CD4-positive, alpha-beta T cell (primary cell): ENCODE measurements at regions not wholly inside any gene's neighbourhood (a gene's known extent, or its start where the extent isn't known, plus 50 kb on each side); places are given as distances from the start of the nearest gene placed in this dataset.

ENCODE experiments used
- ATAC-seq: fragments of 200-7000 bp; cut with Tn5 transposase; one replicate; pipeline ENCODE4 v1.10.0; 2022; ENCODE audit warnings: mild to moderate bottlenecking; ENCODE audit not compliant: poor library complexity
- CTCF ChIA-PET: fragments of 350-600 bp; sonication (Branson Sonifier 250); formaldehyde crosslinking; loops from one replicate; lab custom pipeline; 2021; ENCODE audit warnings: antibody characterized with exemption, inconsistent platforms; lab: Charles Lee
- POLR2A ChIA-PET: fragments of 350-600 bp; sonication (Branson Sonifier 250); formaldehyde crosslinking; loops from one replicate; lab custom pipeline; 2021; ENCODE audit warnings: antibody characterized with exemption, inconsistent platforms; lab: Charles Lee
- DNase-seq, 14 experiments: peaks; one replicate each; pipeline ENCODE4 v3.0.0-alpha.2; 2013 to 2020; ENCODE audit warnings: mixed read lengths in 2 of 14
- H3K27ac ChIP-seq, 2 donors: one replicate each; pipeline versions ENCODE4 v1.5.1 to v1.7.0; 2013; ENCODE audit warnings: low read length in 2 of 2, low read depth in 1 of 2, mild to moderate bottlenecking in 1 of 2
- H3K27me3 ChIP-seq, 2 experiments: 1 replicate in 1 of 2; 2 replicates in 1 of 2; pipeline versions ENCODE4 v1.6.1 to v1.7.0; 2013; ENCODE audit warnings: low read length in 2 of 2, control low read depth in 1 of 2, mild to moderate bottlenecking in 1 of 2, moderate library complexity in 1 of 2; ENCODE audit not compliant: insufficient read depth in 2 of 2, control insufficient read depth in 1 of 2
- H3K36me3 ChIP-seq: one replicate; pipeline ENCODE4 v1.6.1; 2013; ENCODE audit warnings: low read length, control low read depth; ENCODE audit not compliant: insufficient read depth
- H3K4me1 ChIP-seq: one replicate; pipeline ENCODE4 v1.6.1; 2013; ENCODE audit warnings: low read length, control low read depth; ENCODE audit not compliant: insufficient read depth
- H3K4me3 ChIP-seq: one replicate; pipeline ENCODE4 v1.5.1; 2013; ENCODE audit warnings: mild to moderate bottlenecking, low read length, moderate library complexity
- H3K9me3 ChIP-seq, 2 experiments: 1 replicate in 1 of 2; 2 replicates in 1 of 2; pipeline versions ENCODE4 v1.6.1 to v1.7.0; 2013; ENCODE audit warnings: low read length in 2 of 2, mild to moderate bottlenecking in 2 of 2, control low read depth in 1 of 2, moderate library complexity in 1 of 2; ENCODE audit not compliant: control insufficient read depth in 1 of 2, insufficient read depth in 1 of 2
- H3K27ac Mint-ChIP-seq: one replicate; pipeline ENCODE4 v1.8.0; 2020; ENCODE audit warnings: mixed read lengths
- H3K27me3 Mint-ChIP-seq: one replicate; pipeline ENCODE4 v1.8.0; 2021; ENCODE audit warnings: mixed read lengths
- H3K36me3 Mint-ChIP-seq: one replicate; pipeline ENCODE4 v1.8.0; 2021; ENCODE audit warnings: low read depth, mixed read lengths
- H3K4me1 Mint-ChIP-seq: one replicate; pipeline ENCODE4 v1.8.0; 2021; ENCODE audit warnings: low read depth, mixed read lengths
- H3K4me3 Mint-ChIP-seq: one replicate; pipeline ENCODE4 v1.8.0; 2020; ENCODE audit warnings: mild to moderate bottlenecking, mixed read lengths
- H3K9me3 Mint-ChIP-seq: one replicate; pipeline ENCODE4 v1.8.0; 2020; ENCODE audit warnings: mixed read lengths
- CTCF ChIP-seq: fragments of 200-600 bp; IDR thresholded peaks from one replicate; pipeline ENCODE4 v1.8.0; 2022; ENCODE audit warnings: antibody characterized with exemption, mild to moderate bottlenecking
- intact Hi-C, 2 experiments: fragments of 100-400 bp; cut with DNase I in 1 of 2; cut with micrococcal nuclease in 1 of 2; formaldehyde crosslinking; loops; one replicate each; pipeline versions ENCODE4 v1.15.1 to v1.9.0; 2023 to 2025; cut with DNase I, micrococcal nuclease

DNA sequence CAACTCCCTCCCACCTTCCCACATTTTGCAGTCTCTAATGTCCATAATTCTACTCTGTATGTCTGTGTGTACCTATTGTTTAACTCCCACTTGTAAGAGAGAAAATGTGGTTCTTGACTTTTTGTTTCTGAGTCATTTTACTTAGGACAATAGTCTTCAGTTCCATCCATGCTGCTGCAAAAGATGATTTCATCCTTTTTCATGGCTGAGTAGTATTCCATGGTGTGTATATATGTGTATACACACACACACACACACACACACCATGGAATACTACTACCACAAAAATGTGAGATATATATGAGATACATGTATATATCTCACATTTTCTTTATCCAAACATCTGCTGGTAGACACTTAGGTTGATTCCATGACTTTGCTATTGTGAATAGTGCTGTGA, 182.1 kb upstream of the GALNT17 start:
- intact Hi-C loops = no loop called here
- TF ChIP-seq CTCF = no peak
- no peaks in the 10 kb centered on the region for H3K4me1 ChIP-seq
- DNase-seq (no peak), ATAC-seq (no peak)
- no peak overlapping the region for H3K4me3 Mint-ChIP-seq
- CTCF ChIA-PET = no interaction called here
- POLR2A ChIA-PET = no interaction called here
- no peaks in the 10 kb centered on the region for H3K36me3 Mint-ChIP-seq
- H3K9me3 ChIP-seq = peaks cover 0 to 26% of the 10 kb centered on the region in 2 experiments
- no peak overlapping the region for H3K27ac ChIP-seq
- no peaks in the 10 kb centered on the region for H3K36me3 ChIP-seq
- H3K4me3 ChIP-seq = no peak overlapping the region
- no peaks in the 10 kb centered on the region for H3K4me1 Mint-ChIP-seq
- no peak overlapping the region for H3K27ac Mint-ChIP-seq
- peaks cover 5% of the 10 kb centered on the region for H3K9me3 Mint-ChIP-seq
- no peaks in the 10 kb centered on the region for H3K27me3 Mint-ChIP-seq
- H3K27me3 ChIP-seq = no peaks in the 10 kb centered on the region

DNA sequence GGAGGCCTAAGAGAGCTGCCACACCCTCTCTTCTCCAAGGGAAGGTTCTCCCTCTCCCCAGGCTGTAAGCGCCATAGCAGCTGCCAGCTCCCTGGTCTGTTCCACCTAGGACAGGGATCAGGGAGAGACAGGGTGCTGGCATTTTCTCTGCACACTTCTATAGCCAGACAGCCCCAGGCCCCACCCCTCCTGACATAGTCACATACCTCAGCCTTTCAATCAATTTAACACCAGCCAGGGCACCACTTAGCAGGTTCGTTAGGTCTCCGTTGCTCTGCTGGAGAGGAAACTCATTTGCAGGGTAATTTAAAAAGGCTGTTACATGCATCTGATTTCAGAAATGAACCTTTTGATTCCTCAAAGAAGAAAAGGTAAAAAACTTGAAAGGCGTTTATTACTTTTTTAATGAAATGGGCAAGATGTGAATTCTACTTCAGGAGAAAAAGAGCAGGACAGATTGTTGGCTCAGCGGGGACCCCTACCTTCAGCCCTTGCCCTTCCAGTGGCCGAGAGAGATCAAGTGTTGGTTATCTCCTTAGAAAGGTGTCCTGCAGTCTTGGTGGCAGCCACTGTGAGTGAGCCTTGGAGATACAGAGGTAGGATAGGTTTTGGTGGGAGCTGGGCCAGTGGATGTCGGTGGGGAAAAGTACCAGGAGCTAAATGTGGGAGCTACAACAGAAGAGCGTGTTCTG, 180.5 kb upstream of the GALNT17 start:
- DNase-seq = no peak
- intact Hi-C loops = no loop called here
- H3K4me1 ChIP-seq = no peaks in the 10 kb centered on the region
- H3K27ac ChIP-seq = no peak overlapping the region
- ChIA-PET CTCF (no interaction called here), POLR2A (no interaction called here)
- TF ChIP-seq CTCF = no peak
- H3K27me3 ChIP-seq = no peaks in the 10 kb centered on the region
- Mint-ChIP-seq H3K4me1 (no peaks in the 10 kb centered on the region), H3K27me3 (no peaks in the 10 kb centered on the region), H3K9me3 (peaks cover 5% of the 10 kb centered on the region), H3K36me3 (no peaks in the 10 kb centered on the region), H3K27ac (no peak overlapping the region), H3K4me3 (no peak overlapping the region)
- H3K9me3 ChIP-seq = peaks cover 0 to 26% of the 10 kb centered on the region in 2 experiments
- no peaks in the 10 kb centered on the region for H3K36me3 ChIP-seq
- no peak overlapping the region for H3K4me3 ChIP-seq
- no peak for ATAC-seq

GRCh38 chr7:70952311-70952710, 179.6 kb upstream of the GALNT17 start:
- ATAC-seq (no peak), DNase-seq (no peak)
- intact Hi-C loops = no loop called here
- ChIA-PET CTCF (no interaction called here), POLR2A (no interaction called here)
- Histone ChIP-seq H3K9me3 (peaks cover 0 to 24% of the 10 kb centered on the region in 2 experiments), H3K4me1 (no peaks in the 10 kb centered on the region), H3K36me3 (no peaks in the 10 kb centered on the region), H3K4me3 (no peak overlapping the region), H3K27ac (no peak overlapping the region), H3K27me3 (no peaks in the 10 kb centered on the region)
- no peaks in the 10 kb centered on the region for H3K36me3 Mint-ChIP-seq
- no peaks in the 10 kb centered on the region for H3K27me3 Mint-ChIP-seq
- no peak overlapping the region for H3K27ac Mint-ChIP-seq
- H3K4me3 Mint-ChIP-seq = no peak overlapping the region
- TF ChIP-seq CTCF = no peak
- H3K9me3 Mint-ChIP-seq = peaks cover 5% of the 10 kb centered on the region
- H3K4me1 Mint-ChIP-seq = no peaks in the 10 kb centered on the region
